Neural cell (in vitro differentiated cells): ENCODE measurements at regions not wholly inside any gene's neighbourhood (a gene's known extent, or its start where the extent isn't known, plus 50 kb on each side); places are given as distances from the start of the nearest gene placed in this dataset.

Source experiments
- H2AFZ ChIP-seq: fragments of 200-600, 300-800 bp; sonication (generic), shearing (Covaris generic); 2 replicates; pipeline ENCODE4 v1.6.0; 2014; ENCODE audit warnings: low read depth, mild to moderate bottlenecking, antibody characterized with exemption, low read length, moderate library complexity
- H3F3A ChIP-seq: fragments of 200-600 bp; shearing (Covaris generic); 2 replicates; pipeline ENCODE4 v1.6.1; 2016; ENCODE audit warnings: mild to moderate bottlenecking, moderate library complexity, mixed read lengths, antibody characterized with exemption, low read length; ENCODE audit not compliant: insufficient read depth, poor library complexity, severe bottlenecking
- H3K27ac ChIP-seq: fragments of 200-600, 300-800 bp; sonication (generic), shearing (Covaris generic); 2 replicates; pipeline ENCODE4 v1.5.1; 2014; ENCODE audit warnings: mild to moderate bottlenecking, low read length, moderate library complexity
- H3K27me3 ChIP-seq: fragments of 300-800, 200-600 bp; sonication (generic), shearing (Covaris generic); 2 replicates; pipeline ENCODE4 v1.6.0; 2014; ENCODE audit warnings: mild to moderate bottlenecking, low read depth, low read length, moderate library complexity; ENCODE audit not compliant: insufficient read depth
- H3K36me3 ChIP-seq: fragments of 300-800, 200-600 bp; sonication (generic), shearing (Covaris generic); 2 replicates; pipeline ENCODE4 v1.5.1; 2014; ENCODE audit warnings: mild to moderate bottlenecking, antibody characterized with exemption, low read length, moderate library complexity; ENCODE audit not compliant: insufficient read depth
- H3K4me2 ChIP-seq: fragments of 300-800, 200-600 bp; sonication (generic), shearing (Covaris generic); 2 replicates; pipeline ENCODE4 v1.6.0; 2014; ENCODE audit warnings: mild to moderate bottlenecking, low read length
- H3K4me3 ChIP-seq: fragments of 300-800, 200-600 bp; sonication (generic), shearing (Covaris generic); 2 replicates; pipeline ENCODE4 v1.5.1; 2014; ENCODE audit warnings: mild to moderate bottlenecking, low read length, moderate library complexity
- H3K79me2 ChIP-seq: fragments of 200-600 bp; shearing (Covaris generic); replicated peaks from 2 replicates; pipeline ENCODE4 v1.6.0; 2014; ENCODE audit warnings: mild to moderate bottlenecking, low read length, moderate library complexity; ENCODE audit not compliant: insufficient read depth
- H3K9ac ChIP-seq: fragments of 300-800, 200-600 bp; sonication (generic), shearing (Covaris generic); 2 replicates; pipeline ENCODE4 v1.6.1; 2016; ENCODE audit warnings: mild to moderate bottlenecking, low read length, mixed read lengths
- H3K9me2 ChIP-seq: fragments of 200-600 bp; shearing (Covaris generic); 2 replicates; pipeline ENCODE4 v1.6.1; 2016; ENCODE audit warnings: mild to moderate bottlenecking, low read length, mixed read lengths; ENCODE audit not compliant: insufficient read depth
- H3K9me3 ChIP-seq: fragments of 200-600, 300-800 bp; sonication (generic), shearing (Covaris generic); 2 replicates; pipeline ENCODE4 v1.6.1; 2016; ENCODE audit warnings: mild to moderate bottlenecking, mixed run types, low read length, moderate library complexity, mixed read lengths
- H4K20me1 ChIP-seq: fragments of 200-600 bp; shearing (Covaris generic); 2 replicates; pipeline ENCODE4 v1.6.1; 2016; ENCODE audit warnings: mild to moderate bottlenecking, mixed run types; ENCODE audit not compliant: insufficient read depth
- CTCF ChIP-seq: fragments of 450-650 bp; IDR thresholded peaks from 2 replicates; pipeline ENCODE4 v1.5.1; 2014; ENCODE audit warnings: antibody characterized with exemption, mild to moderate bottlenecking, moderate library complexity; ENCODE audit not compliant: poor library complexity, severe bottlenecking
- EP300 ChIP-seq: fragments of 450-650 bp; conservative IDR thresholded peaks from 2 replicates; pipeline ENCODE4 v1.6.1; 2014; ENCODE audit warnings: antibody characterized with exemption, mild to moderate bottlenecking, moderate library complexity; ENCODE audit not compliant: poor library complexity, severe bottlenecking
- EZH2 ChIP-seq: fragments of 200-600, 300-800 bp; shearing (Covaris generic), sonication (generic); IDR thresholded peaks from 2 replicates; pipeline ENCODE4 v1.6.1; 2014; ENCODE audit warnings: antibody characterized with exemption, low read length, borderline replicate concordance, mild to moderate bottlenecking; ENCODE audit not compliant: insufficient read depth, poor library complexity, severe bottlenecking
- MXI1 ChIP-seq: fragments of 450-650 bp; conservative IDR thresholded peaks from 2 replicates; pipeline ENCODE4 v1.6.1; 2014; ENCODE audit warnings: antibody characterized with exemption, mild to moderate bottlenecking; ENCODE audit not compliant: poor library complexity, severe bottlenecking
- POLR2AphosphoS5 ChIP-seq: IDR thresholded peaks from 2 replicates; pipeline ENCODE4 v1.6.1; 2012
- RAD21 ChIP-seq: fragments of 450-650 bp; conservative IDR thresholded peaks from 2 replicates; pipeline ENCODE4 v1.6.1; 2014; ENCODE audit warnings: antibody characterized with exemption, mild to moderate bottlenecking, moderate library complexity
- REST ChIP-seq: IDR thresholded peaks from 2 replicates; pipeline ENCODE4 v1.6.1; 2012; ENCODE audit warnings: borderline replicate concordance
- SMC3 ChIP-seq: fragments of 450-650 bp; conservative IDR thresholded peaks from 2 replicates; pipeline ENCODE4 v1.6.1; 2014; ENCODE audit warnings: antibody characterized with exemption, mild to moderate bottlenecking, moderate library complexity; ENCODE audit not compliant: poor library complexity
- TAF1 ChIP-seq: IDR thresholded peaks from 2 replicates; pipeline ENCODE4 v1.6.1; 2012; ENCODE audit warnings: low read depth

GRCh38 chr11:25565846-25566245 lies 766.1 kb upstream of the ANO3 start:
- H3K9ac ChIP-seq: no peak overlapping the region
- H3K4me2 ChIP-seq: no peak overlapping the region
- H2AFZ ChIP-seq: no peak overlapping the region
- no peaks in the 10 kb centered on the region for H3K27me3 ChIP-seq
- no peaks in the 10 kb centered on the region for H3K79me2 ChIP-seq
- no peak overlapping the region for H3K4me3 ChIP-seq
- no peaks in the 10 kb centered on the region for H3K9me2 ChIP-seq
- TF ChIP-seq TAF1 (no peak), POLR2AphosphoS5 (no peak), EP300 (no peak), MXI1 (no peak), RAD21 (no peak), EZH2 (no peak), SMC3 (no peak), REST (no peak), CTCF (no peak)
- no peak overlapping the region for H3K27ac ChIP-seq
- H4K20me1 ChIP-seq: no peaks in the 10 kb centered on the region
- no peaks in the 10 kb centered on the region for H3K9me3 ChIP-seq
- H3K36me3 ChIP-seq: no peaks in the 10 kb centered on the region
- H3F3A ChIP-seq: no peaks in the 10 kb centered on the region

- H3K9ac ChIP-seq: no peak overlapping the region
- no peaks in the 10 kb centered on the region for H3K9me3 ChIP-seq
- no peaks in the 10 kb centered on the region for H3K79me2 ChIP-seq
- no peaks in the 10 kb centered on the region for H3K36me3 ChIP-seq
- H3F3A ChIP-seq: no peaks in the 10 kb centered on the region
- H3K27me3 ChIP-seq: no peaks in the 10 kb centered on the region
- no peaks in the 10 kb centered on the region for H4K20me1 ChIP-seq
- TF ChIP-seq RAD21 (no peak), POLR2AphosphoS5 (no peak), EP300 (no peak), SMC3 (no peak), EZH2 (no peak), MXI1 (no peak), TAF1 (no peak)
- H3K9me2 ChIP-seq: no peaks in the 10 kb centered on the region
- H3K4me2 ChIP-seq: no peak overlapping the region
- H3K27ac ChIP-seq: no peak overlapping the region
- no peak overlapping the region for H2AFZ ChIP-seq
- no peak overlapping the region for H3K4me3 ChIP-seq
Observed at GRCh38 chr11:25566298-25567200, 765.4 kb upstream of the ANO3 start.
